Right renal cortex interstitium (tissue), 3 donors: ENCODE measurements at regions not wholly inside any gene's neighbourhood (a gene's known extent, or its start where the extent isn't known, plus 50 kb on each side); places are given as distances from the start of the nearest gene placed in this dataset.
"Not testable (repeated sequence)": the region's sequence is repeated elsewhere in the genome, so short reads cannot be mapped to it uniquely, and the experiment has no call there.

ENCODE experiments used
- DNase-seq, 3 donors: peaks; one replicate each; pipeline ENCODE4 v3.0.0-alpha.2; 2013; ENCODE audit warnings: low read depth in 3 of 3, low spot score in 2 of 3

DNA sequence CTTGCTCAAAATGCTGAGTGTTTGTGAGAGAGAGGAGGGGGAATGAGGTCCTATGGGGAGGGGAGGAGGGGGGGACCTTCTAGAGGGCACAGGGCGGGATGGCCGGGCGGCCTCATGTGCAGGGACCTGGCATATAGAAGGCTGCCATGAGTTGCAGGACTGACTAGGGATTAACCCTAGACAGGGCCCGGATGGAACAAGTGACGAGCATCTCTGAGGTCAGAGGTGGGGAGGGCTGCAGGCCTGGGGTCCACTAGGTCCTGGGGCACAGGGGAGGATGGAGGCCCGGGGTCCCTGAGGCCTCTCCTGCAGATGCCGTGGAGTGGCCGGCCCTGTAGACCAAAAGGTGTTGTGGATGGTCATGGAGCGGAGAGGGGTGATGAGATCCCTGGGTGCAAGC is 104.0 kb upstream of the EIF5 start:
- no peak for DNase-seq

DNA sequence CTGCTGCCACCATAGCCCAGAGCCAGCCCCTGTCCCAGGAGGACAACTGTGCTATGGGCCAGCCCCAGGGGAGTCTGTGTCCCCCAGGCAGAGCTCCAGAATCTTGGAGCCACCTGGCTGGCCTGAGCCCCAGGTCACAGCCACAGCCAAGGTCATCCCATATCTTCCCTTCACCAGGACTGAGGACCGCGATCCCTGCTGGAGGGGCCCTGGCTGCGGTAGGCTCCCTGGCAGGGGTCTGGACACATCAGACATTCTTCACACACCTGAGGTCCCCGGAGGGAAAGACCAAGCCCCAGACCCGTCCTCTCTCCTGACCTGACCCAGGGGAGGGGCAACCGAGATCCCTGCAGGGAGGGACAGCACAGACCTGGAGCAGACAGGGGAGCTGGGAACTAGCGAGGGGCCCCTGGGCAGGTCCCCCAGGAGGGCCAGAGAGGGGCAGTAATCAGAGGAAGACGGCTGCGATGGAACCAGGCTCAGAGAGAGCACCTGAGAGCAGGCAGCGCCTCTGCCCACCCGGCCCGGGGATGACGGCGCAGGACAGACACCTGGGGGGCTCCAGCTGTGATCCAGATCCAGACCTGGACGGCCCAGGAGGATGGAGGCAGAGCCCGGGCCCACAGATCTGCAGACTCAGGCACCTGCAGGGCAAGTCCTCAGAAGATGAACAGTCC is 103.2 kb upstream of the EIF5 start:
- no peak for DNase-seq

DNA sequence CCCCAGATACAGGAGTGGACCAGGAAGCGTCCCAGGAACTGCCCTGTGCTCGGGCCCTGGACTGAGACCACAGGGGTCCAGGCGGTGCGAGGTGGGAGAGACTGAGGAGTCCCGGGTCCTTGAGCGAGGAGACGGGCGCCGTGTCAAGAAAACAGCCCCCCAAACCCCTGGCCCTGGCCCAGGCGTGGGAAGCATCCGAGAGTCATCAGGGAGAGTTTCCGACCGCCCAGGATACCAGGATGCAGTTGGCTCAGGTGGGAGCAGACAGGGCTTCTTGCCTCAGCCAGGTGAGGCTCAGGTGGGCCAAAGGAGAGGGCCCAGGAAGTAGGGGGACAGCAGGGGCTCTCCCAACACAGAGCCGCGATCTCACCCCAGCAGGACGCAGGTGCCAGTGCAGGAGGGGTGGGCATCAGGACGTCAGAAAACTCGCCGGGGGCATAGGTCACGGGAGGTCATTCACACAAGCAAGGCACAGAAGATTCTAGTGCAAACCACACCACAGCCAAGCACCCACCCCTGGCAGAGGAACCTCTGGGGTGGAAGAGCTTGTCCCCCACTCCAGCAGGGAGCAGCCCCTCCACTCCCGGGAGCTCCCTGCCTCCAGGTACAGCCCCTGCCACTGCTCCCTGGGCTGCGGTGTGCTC is 102.5 kb upstream of the EIF5 start:
- DNase-seq: no peak

DNA sequence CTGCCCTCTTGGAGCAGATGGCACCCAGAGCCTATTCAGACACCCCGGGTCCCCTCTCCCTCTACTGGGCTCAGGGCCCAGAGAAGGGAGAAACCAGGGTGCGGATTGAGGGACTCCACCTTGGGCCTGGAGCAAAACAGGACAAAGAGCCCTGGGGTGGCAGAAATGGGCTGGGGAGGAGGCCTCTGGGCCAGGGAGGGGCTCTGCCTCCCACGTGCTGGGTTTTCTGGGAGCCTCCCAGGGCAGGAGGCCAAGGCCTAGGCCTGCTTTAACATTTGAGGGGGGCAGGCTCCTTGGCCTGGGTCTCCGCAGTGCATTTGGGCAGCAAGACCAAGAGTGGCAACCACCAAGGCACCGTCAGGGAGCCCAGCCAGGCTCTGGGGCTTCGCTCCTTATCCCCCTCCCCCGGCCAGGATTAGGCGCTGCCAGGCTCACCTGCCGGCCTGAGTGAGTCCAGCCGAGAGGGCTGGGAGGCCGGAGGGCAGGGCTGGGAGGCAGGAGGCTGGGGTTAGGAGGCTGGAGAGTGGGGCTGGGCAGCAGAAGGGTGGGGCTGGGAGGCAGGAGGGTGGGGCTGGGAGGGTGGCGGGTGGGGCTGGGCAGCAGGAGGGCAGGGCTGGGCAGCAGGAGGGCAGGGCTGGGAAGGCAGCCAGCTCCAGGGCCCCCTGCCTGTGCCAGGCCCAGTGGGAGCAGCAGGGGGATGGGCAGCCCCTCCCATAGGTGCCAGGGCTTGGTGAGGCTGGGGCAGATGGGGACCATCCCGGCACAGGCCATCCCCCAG is 101.8 kb upstream of the EIF5 start:
- DNase-seq: no peak

DNA sequence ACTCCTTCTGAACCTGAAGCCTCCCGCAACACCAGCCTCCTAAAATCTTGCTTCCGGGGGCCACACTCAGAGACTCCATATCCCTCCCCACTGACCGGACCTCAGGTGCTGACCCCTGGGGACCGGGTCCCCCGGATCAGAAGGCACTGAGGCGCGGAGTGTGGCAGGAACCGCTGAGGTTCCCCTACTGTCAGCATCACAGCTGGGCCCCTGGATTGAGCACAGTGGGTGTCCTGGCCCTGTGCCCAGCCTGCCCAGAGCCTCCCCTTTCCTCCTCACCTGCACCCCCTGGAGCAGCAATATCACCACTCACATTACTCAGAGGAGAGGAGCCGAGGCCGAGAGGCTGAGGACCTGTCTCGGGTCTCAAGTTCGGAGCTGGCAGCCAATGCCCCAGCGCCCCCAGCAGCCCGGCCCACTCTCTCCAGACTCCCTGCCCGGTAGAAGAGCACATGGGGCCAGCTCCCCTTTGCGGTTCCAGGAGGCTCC is 101.2 kb upstream of the EIF5 start:
- no peak for DNase-seq

DNA sequence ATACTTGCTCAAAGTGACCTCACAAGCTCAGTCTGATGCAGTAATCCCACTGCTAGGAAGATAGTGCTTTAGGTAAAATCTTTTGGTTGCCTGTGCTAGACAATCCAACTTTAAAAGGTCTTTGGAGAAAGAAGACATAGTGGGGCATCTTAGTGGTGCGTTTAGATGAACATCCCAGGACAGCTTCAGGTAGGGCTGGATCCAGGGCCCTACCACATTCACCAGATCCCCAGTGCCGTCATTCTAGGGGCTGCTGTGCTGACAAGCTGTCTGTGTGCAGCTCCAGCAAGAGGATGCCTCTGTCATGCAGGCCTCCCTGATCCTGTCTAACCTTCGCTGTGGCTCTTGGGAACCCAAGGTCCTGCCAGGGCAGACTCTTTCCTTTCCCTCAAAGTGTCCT is 100.7 kb upstream of the EIF5 start:
- no peak for DNase-seq

DNA sequence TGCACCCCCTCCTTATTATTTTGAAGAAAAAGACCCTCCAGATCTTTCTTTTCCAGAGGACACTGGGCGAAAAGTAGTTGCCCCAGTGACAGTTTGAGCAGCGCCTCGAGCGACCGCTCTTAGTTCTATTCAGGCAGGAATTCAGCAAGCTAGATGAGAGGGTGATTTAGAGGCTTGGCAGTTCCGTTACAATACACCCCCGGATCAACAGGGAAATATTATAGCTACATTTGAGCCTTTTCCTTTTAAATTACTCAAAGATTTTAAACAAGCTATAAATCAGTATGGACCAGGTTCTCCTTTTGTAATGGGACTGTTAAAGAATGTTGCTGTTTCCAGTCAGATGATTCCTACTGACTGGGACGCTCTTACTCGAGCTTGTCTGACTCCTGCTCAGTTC is 99.2 kb upstream of the EIF5 start:
- not testable (repeated sequence) for DNase-seq

DNA sequence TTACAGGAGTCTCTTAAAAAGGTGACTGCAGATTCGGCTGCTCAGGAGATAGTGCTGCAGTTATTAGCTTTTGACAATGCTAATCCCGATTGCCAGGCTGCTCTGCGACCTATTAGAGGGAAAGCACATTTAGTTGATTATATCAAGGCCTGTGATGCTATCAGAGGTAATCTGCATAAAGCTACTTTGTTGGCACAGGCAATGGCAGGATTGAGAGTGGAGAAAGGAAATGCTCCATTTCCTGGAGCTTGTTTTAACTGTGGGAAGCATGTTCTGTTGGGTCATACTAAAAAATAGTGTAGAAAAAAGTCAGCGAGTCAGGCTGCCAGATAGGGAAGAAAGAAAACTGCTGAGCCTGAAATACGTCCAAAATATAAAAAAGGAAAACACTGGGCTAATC is 98.5 kb upstream of the EIF5 start:
- not testable (repeated sequence) for DNase-seq

DNA sequence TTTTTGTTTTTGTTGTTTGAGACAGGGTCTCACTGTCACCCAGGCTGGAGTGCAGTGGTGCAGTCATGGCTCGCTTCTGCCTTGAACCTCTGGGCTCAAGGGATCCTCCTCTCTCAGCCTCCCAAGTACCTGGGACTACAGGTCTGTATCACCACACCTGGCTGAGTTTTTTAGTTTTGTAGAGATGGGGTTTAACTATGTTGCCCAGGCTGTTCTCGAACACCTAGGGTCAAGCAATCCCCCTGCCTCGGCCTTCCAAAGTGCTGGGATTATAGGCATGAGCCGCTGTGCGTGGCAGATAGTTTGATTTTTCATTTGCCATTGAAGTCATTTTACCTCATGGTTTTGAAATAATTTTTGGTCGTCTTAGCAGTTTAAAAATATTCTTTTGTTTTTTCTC is 94.3 kb upstream of the EIF5 start:
- DNase-seq: no peak

DNA sequence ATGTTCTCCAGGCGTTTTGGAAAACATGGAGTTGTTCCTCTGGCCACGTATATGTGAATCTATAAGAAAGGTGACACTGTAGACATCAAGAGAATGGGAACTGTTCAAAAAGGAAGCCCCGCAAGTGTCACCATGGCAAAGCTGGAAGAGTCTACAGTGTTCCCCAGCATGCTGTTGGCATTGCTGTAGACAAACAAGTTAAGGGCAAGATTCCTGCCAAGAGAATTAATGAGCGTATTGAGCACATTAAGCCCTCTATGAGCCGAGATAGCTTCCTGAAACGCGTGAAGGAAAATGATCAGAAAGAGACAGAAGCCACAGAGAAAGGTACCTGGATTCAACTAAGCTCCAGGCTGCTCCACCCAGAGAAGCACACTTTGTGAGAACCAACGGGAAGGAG is 92.5 kb upstream of the EIF5 start:
- DNase-seq: no peak

DNA sequence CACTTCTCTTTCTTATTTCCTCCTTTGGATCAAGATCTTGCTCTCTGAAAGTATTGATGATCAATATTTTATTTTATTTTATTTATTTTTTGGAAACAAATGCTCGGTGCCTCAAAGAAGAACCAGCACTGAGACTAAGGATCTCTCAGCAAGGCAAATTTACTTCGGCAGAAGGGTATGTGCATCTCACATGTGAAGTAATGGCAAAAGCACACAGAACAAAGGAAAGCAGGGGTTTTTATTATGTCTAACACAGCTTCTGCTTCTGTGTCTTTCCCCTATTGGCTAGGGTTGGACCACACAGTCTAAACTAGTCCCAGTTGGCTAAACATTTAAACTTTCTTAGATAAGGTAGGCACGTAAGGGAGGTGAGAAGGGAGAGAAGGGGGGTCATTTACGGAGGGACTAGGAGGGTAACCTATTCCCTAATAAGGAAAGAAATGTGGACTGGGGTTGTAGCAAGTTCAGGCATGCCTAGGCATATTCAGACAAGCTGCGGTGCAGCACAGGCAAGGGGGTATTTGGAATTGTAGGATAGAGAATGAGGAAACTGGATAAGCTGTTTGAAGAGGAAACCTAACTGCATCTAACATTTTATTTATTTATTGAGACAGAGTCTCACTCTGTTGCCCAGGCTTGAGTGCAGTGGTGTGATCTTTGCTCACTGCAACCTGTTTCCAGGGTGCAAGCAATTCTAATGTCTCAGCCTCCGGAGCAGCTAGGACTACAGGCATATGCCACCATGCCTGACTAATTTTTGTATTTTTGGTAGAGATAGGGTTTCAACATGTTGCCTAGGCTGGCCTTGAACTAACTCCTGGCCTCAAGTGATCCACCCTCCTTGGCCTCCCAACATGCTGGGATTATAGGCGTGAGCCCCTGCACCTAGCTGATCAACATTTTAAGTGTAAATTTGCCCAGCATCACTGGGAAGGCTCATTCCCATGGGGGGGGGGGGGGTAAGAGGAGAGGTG is 90.0 kb upstream of the EIF5 start:
- no peak for DNase-seq

DNA sequence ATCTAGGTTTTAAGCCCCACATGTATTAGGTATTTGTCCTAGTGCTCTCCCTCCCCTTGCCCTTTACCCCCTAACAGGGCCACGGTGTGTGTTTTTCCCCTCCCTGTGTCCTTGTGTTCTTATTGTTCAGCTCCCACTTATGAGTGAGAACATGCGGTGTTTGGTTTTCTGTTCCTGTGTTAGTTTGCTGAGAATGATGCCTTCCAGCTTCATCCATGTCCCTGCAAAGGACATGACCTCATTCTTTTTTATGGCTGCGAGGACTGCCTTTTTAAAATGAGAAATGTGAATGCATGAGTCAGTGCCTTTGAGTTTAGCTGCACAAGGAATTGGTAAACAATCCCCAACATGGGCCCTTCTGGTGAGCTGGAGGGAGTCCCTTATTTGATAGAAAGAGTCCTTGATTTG is 88.4 kb upstream of the EIF5 start:
- not testable (repeated sequence) for DNase-seq

DNA sequence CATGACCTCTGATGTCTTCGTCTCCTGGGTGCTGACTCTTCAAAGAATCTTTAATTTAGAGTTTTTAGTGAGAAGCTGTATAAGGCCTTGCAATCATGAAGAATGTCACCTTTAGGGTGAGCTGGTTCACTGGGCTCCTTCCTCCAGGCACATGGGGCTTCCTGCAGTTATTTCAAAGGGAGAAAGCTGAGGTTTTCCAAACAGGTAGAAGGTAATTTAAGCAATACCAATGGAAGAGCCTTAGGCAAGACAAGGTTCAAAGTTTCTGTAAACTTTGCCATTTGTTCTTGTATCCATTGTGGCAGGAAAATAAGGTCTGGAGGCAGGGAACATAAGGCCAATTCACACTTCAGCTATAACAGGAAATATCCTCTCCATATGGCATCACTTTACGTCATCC is 88.0 kb upstream of the EIF5 start:
- DNase-seq: no peak

DNA sequence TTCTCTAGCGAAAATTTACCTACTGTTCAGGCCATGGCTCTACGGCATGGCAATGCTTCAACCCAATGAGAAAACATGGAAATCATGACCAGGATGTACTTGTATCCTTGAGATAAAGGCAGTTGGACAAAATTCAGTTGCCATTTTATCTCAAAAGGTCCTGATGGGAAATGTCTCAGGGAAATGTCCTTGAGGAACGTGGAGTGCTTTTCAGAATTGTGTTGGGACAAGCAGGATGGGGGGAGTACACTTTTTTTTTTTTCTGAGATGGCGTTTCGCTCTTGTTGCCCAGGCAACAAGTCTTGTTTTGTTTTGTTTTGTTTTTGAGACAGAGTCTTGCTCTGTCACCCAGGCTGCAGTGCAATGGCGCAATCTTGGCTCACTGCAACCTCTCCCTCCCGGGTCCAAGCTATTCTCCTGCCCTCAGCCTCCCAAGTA is 86.8 kb upstream of the EIF5 start:
- no peak for DNase-seq

DNA sequence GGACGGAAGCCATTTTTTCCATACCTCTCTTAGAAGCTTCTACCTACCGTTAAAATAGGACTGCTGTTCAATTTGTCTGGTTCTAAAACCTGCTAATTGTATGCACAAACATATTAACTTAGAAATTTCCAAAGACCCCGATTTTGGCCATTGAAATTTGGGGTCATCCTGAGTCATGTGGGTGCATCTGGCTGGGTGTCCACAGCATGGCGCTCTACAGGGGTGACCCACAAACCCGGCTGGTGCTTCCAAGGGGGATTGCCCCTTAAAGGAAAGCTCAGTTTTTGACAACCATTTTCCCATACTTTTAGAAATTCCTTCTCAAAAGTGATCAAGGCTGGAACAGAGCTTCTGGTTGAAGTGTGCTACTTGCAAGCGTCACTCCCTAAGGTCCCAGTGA is 83.9 kb upstream of the EIF5 start:
- DNase-seq: no peak

DNA sequence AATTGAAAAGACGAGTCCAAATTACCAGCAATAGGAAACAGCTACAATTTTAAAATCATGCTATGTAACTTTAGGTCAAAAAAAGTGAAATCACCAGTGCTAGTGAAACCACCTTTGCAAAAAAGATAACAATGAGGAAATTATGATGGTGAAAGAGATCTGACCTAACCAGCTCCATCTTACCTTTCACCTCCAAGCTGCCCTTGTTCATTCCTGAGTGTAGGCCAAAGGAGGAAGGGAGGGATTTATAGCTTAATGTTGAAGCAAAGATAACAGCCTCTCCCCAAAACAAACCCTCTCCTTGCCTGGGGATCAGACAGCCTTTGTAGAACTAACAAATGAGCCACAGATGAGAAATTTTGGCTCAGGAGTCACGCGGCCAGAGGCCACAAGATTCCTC is 83.2 kb upstream of the EIF5 start:
- DNase-seq: no peak

DNA sequence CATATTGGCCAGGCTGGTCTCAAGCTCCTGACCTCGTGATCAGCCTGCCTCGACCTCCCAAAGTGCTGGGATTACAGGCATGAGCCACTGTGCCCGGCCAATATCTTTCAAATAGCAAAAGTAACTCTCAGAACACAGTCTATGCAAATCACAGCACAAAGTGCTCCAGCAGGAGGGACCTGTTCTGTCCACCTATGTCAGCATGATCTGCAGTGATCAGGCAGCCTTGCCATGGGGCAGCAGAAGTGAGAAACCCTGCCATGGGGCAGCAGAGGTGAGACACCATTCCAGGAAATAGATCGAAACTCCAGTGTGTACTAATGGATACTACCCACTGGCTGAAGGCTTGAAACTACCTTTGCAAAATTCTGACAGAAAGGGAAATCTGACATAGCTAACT is 78.5 kb upstream of the EIF5 start:
- DNase-seq: no peak

DNA sequence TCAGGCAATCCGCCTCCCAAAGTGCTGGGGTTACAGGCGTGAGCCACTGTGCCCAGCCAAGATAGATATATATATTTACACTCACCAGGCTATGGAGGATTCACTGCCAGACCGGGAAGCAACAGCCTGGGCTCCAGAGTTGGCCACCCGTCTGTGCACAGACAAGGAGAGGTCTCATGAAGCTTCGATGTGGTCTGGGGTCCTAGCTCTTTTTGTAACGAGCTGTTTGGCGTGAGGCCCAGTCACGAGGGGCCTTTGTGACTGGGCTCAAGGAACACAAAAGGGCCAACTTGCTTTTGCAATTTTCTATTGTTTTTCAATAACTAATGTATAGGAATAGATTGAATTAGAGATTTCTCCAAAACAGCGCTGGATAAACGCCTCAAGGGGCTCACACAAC is 77.6 kb upstream of the EIF5 start:
- no peak for DNase-seq

DNA sequence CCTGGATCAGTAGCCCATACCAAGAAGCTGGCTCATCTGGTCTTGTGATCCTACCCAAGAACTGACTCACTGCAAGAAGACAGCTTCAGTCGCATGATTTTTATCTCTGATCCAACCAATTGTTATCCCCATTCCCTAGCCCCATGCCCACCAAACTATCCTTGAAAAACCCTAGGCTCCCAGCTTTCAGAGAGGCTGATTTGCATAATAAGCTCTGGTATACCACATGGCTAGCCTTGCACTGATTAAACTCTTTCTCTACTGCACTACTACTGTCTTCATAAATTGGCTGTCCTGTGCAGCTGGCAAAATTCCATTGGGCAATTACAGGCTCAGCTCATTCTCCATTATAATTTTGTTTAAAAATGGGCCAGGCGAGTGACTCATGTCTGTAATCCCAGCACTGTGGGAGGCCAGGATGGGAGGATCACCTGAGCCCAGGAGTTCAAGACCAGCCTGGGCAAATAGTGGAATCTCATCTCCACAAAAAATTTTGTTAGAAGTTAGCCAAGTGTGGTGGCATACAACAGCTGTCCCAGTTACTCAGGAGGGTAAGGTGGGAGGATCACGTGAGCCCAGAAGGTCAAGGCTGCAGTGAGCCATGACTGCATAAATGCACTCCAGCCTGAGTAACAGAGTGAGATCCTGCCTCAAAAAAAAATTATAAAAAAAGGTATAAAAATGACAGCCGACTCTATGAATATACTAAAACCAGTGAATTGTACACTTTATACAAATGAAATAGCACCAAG is 76.7 kb upstream of the EIF5 start:
- no peak for DNase-seq

DNA sequence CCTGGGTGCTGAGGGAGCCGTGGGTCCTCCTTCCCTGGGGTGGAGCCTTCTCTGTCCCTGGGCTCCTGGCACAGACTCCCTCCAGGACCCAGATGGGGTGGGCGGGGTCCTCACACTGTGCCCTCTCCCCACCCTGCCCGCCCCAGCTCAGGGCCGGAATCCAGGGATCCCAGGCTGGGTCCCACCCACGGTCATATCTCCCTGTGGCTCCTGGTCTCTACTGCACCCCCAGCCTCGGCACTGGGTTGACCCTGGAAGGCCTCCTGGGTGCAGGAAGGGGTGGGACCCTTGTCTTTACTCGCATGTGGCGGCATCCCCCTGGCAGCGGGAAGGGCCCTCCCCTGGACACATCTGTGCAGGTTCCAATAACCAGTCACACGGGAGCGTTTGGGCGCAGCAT is 75.8 kb upstream of the EIF5 start:
- no peak for DNase-seq
